ENCODE measurements at regions not wholly inside any gene's neighbourhood (a gene's known extent, or its start where the extent isn't known, plus 50 kb on each side); places are given as distances from the start of the nearest gene placed in this dataset.

- Histone ChIP-seq H3K9ac (ENCODE audit: low read length in 2 of 2) (no peak overlapping the region), H3K36me3 (ENCODE audit: control insufficient read depth in 2 of 2, insufficient read depth in 2 of 2, low read length in 2 of 2) (no peaks in the 10 kb centered on the region), H3K4me3 (ENCODE audit: low read length in 2 of 2) (no peak overlapping the region), H3K27ac (ENCODE audit: low read length) (no peak overlapping the region), H3K4me1 (ENCODE audit: control insufficient read depth, insufficient read depth, low read length) (no peaks in the 10 kb centered on the region), H3K9me3 (ENCODE audit: control insufficient read depth in 2 of 2, low read length in 2 of 2) (no peaks in the 10 kb centered on the region), H3K27me3 (ENCODE audit: control insufficient read depth in 1 of 2, insufficient read depth in 2 of 2, low read length in 2 of 2) (no peaks in the 10 kb centered on the region)
Observed at GRCh38 chr6:112991912-112992311, 644.8 kb downstream of the RFPL4B start.

GRCh38 chr6:112997421-112998085 is 650.4 kb downstream of the RFPL4B start:
- no peaks in the 10 kb centered on the region for H3K9me3 ChIP-seq (ENCODE audit: control insufficient read depth in 2 of 2, low read length in 2 of 2)
- H3K4me3 ChIP-seq (ENCODE audit: low read length in 2 of 2) = no peak overlapping the region
- H3K27me3 ChIP-seq (ENCODE audit: control insufficient read depth in 1 of 2, insufficient read depth in 2 of 2, low read length in 2 of 2) = no peaks in the 10 kb centered on the region
- H3K4me1 ChIP-seq (ENCODE audit: control insufficient read depth, insufficient read depth, low read length) = no peaks in the 10 kb centered on the region
- no peaks in the 10 kb centered on the region for H3K36me3 ChIP-seq (ENCODE audit: control insufficient read depth in 2 of 2, insufficient read depth in 2 of 2, low read length in 2 of 2)
- no peak overlapping the region for H3K27ac ChIP-seq (ENCODE audit: low read length)
- H3K9ac ChIP-seq (ENCODE audit: low read length in 2 of 2) = no peak overlapping the region

DNA sequence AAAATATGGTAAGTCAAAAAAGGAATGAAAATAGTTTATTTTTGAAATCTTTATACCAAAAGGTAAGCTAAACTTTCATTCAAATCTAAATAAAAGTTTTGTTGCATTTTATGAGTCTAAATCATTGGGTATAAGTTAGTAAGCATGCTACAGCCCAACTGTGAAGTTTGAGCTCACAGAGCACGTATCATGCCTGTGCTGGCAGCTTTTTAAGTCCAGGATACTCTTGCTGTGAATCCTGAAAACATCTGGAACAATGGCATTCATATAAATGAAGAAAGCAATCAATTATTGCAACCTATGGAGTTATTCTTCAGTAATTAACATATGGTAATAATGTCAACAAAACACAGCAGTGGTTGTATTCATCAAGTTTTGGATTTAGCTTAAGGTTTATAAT is 656.9 kb downstream of the RFPL4B start:
- Histone ChIP-seq H3K27ac (ENCODE audit: low read length) (no peak overlapping the region), H3K9me3 (ENCODE audit: control insufficient read depth in 2 of 2, low read length in 2 of 2) (no peaks in the 10 kb centered on the region), H3K36me3 (ENCODE audit: control insufficient read depth in 2 of 2, insufficient read depth in 2 of 2, low read length in 2 of 2) (no peaks in the 10 kb centered on the region), H3K9ac (ENCODE audit: low read length in 2 of 2) (no peak overlapping the region), H3K4me3 (ENCODE audit: low read length in 2 of 2) (no peak overlapping the region), H3K4me1 (ENCODE audit: control insufficient read depth, insufficient read depth, low read length) (no peaks in the 10 kb centered on the region), H3K27me3 (ENCODE audit: control insufficient read depth in 1 of 2, insufficient read depth in 2 of 2, low read length in 2 of 2) (no peaks in the 10 kb centered on the region)

DNA sequence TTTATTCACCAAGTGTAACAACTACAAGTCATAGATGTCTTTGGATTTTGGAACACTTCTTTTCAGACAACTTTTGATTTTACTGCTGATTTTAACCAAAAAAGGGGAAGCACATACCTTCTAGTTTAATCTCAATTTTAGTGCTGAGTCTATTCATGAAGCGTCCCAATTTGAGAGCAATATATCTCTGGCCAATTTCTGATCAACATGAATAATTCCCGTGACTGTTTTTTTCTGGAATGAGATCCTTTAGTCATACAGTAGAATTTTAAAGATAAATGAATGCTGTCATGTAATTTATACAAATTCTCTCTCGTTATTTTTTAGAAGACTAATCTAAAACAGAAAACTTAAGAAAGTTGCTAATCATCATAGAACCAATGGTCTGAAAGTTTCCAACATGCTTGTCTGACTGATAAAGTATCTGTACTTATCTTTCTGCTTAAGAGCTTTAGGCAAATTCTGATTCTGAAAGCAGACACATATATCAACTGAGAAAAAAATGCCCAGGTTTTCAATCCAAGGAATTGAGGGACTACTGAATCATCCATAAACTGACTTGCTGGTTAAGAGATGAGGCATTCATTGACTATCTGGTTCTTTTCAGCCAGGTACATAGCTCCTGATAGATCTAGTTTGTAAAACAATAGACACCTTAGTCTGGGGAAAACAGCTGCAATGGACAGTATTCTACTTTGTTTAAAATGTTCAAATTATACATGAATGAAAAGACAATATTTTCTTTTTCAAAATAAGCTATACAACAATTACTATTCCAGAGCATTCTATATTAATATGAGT is 657.5 kb downstream of the RFPL4B start:
- Histone ChIP-seq H3K27me3 (ENCODE audit: control insufficient read depth in 1 of 2, insufficient read depth in 2 of 2, low read length in 2 of 2) (no peaks in the 10 kb centered on the region), H3K27ac (ENCODE audit: low read length) (no peak overlapping the region), H3K9ac (ENCODE audit: low read length in 2 of 2) (no peak overlapping the region), H3K4me3 (ENCODE audit: low read length in 2 of 2) (no peak overlapping the region), H3K9me3 (ENCODE audit: control insufficient read depth in 2 of 2, low read length in 2 of 2) (no peaks in the 10 kb centered on the region), H3K36me3 (ENCODE audit: control insufficient read depth in 2 of 2, insufficient read depth in 2 of 2, low read length in 2 of 2) (no peaks in the 10 kb centered on the region), H3K4me1 (ENCODE audit: control insufficient read depth, insufficient read depth, low read length) (no peaks in the 10 kb centered on the region)

GRCh38 chr6:113006494-113006893 is 659.4 kb downstream of the RFPL4B start:
- H3K4me1 ChIP-seq (ENCODE audit: control insufficient read depth, insufficient read depth, low read length) = no peaks in the 10 kb centered on the region
- no peak overlapping the region for H3K27ac ChIP-seq (ENCODE audit: low read length)
- H3K4me3 ChIP-seq (ENCODE audit: low read length in 2 of 2) = no peak overlapping the region
- H3K9me3 ChIP-seq (ENCODE audit: control insufficient read depth in 2 of 2, low read length in 2 of 2) = no peaks in the 10 kb centered on the region
- no peak overlapping the region for H3K9ac ChIP-seq (ENCODE audit: low read length in 2 of 2)
- H3K27me3 ChIP-seq (ENCODE audit: control insufficient read depth in 1 of 2, insufficient read depth in 2 of 2, low read length in 2 of 2) = no peaks in the 10 kb centered on the region
- H3K36me3 ChIP-seq (ENCODE audit: control insufficient read depth in 2 of 2, insufficient read depth in 2 of 2, low read length in 2 of 2) = no peaks in the 10 kb centered on the region

GRCh38 chr6:113009682-113010081 is 662.6 kb downstream of the RFPL4B start:
- Histone ChIP-seq H3K4me3 (ENCODE audit: low read length in 2 of 2) (no peak overlapping the region), H3K36me3 (ENCODE audit: control insufficient read depth in 2 of 2, insufficient read depth in 2 of 2, low read length in 2 of 2) (no peaks in the 10 kb centered on the region), H3K4me1 (ENCODE audit: control insufficient read depth, insufficient read depth, low read length) (no peaks in the 10 kb centered on the region), H3K9ac (ENCODE audit: low read length in 2 of 2) (no peak overlapping the region), H3K27ac (ENCODE audit: low read length) (no peak overlapping the region), H3K9me3 (ENCODE audit: control insufficient read depth in 2 of 2, low read length in 2 of 2) (no peaks in the 10 kb centered on the region), H3K27me3 (ENCODE audit: control insufficient read depth in 1 of 2, insufficient read depth in 2 of 2, low read length in 2 of 2) (no peaks in the 10 kb centered on the region)

- H3K9me3 ChIP-seq (ENCODE audit: control insufficient read depth in 2 of 2, low read length in 2 of 2) = no peaks in the 10 kb centered on the region
- no peaks in the 10 kb centered on the region for H3K27me3 ChIP-seq (ENCODE audit: control insufficient read depth in 1 of 2, insufficient read depth in 2 of 2, low read length in 2 of 2)
- no peaks in the 10 kb centered on the region for H3K4me1 ChIP-seq (ENCODE audit: control insufficient read depth, insufficient read depth, low read length)
- H3K36me3 ChIP-seq (ENCODE audit: control insufficient read depth in 2 of 2, insufficient read depth in 2 of 2, low read length in 2 of 2) = no peaks in the 10 kb centered on the region
- H3K9ac ChIP-seq (ENCODE audit: low read length in 2 of 2) = no peak overlapping the region
- H3K27ac ChIP-seq (ENCODE audit: low read length) = no peak overlapping the region
- H3K4me3 ChIP-seq (ENCODE audit: low read length in 2 of 2) = no peak overlapping the region
Observed at GRCh38 chr6:113010196-113010989, 663.3 kb downstream of the RFPL4B start.

GRCh38 chr6:113011389-113011788 is 664.3 kb downstream of the RFPL4B start:
- H3K27ac ChIP-seq (ENCODE audit: low read length) = no peak overlapping the region

DNA sequence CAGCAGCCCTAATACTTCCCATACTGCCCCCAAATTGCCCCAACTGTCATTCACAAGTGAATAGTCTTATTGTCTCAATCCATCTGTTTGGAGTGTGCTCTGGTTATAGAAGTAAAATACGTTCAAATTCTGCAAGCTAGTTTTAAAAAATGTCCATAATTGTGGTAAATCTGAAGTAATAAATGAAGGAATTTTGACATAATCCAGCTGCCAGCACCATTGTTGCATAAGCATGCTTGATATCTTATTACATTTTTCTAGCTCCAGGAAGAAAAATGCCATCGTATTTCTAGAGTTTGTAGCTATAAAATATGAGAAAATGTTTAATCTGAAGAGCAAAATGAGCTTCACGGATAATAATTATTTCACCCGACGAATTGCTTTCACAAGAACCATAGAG is 664.7 kb downstream of the RFPL4B start:
- H3K9me3 ChIP-seq (ENCODE audit: control insufficient read depth in 2 of 2, low read length in 2 of 2) = no peaks in the 10 kb centered on the region
- no peaks in the 10 kb centered on the region for H3K36me3 ChIP-seq (ENCODE audit: control insufficient read depth in 2 of 2, insufficient read depth in 2 of 2, low read length in 2 of 2)
- no peaks in the 10 kb centered on the region for H3K27me3 ChIP-seq (ENCODE audit: control insufficient read depth in 1 of 2, insufficient read depth in 2 of 2, low read length in 2 of 2)

More at GRCh38 chr6:113011389-113011788, 664.3 kb downstream of the RFPL4B start:
- Histone ChIP-seq H3K4me1 (ENCODE audit: control insufficient read depth, insufficient read depth, low read length) (no peaks in the 10 kb centered on the region), H3K27me3 (ENCODE audit: control insufficient read depth in 1 of 2, insufficient read depth in 2 of 2, low read length in 2 of 2) (no peaks in the 10 kb centered on the region), H3K9me3 (ENCODE audit: control insufficient read depth in 2 of 2, low read length in 2 of 2) (no peaks in the 10 kb centered on the region), H3K9ac (ENCODE audit: low read length in 2 of 2) (no peak overlapping the region), H3K4me3 (ENCODE audit: low read length in 2 of 2) (no peak overlapping the region), H3K36me3 (ENCODE audit: control insufficient read depth in 2 of 2, insufficient read depth in 2 of 2, low read length in 2 of 2) (no peaks in the 10 kb centered on the region)

GRCh38 chr6:113015249-113015648 is 668.1 kb downstream of the RFPL4B start:
- Histone ChIP-seq H3K27ac (ENCODE audit: low read length) (no peak overlapping the region), H3K9me3 (ENCODE audit: control insufficient read depth in 2 of 2, low read length in 2 of 2) (no peaks in the 10 kb centered on the region), H3K9ac (ENCODE audit: low read length in 2 of 2) (no peak overlapping the region), H3K4me1 (ENCODE audit: control insufficient read depth, insufficient read depth, low read length) (no peaks in the 10 kb centered on the region), H3K27me3 (ENCODE audit: control insufficient read depth in 1 of 2, insufficient read depth in 2 of 2, low read length in 2 of 2) (no peaks in the 10 kb centered on the region), H3K36me3 (ENCODE audit: control insufficient read depth in 2 of 2, insufficient read depth in 2 of 2, low read length in 2 of 2) (no peaks in the 10 kb centered on the region), H3K4me3 (ENCODE audit: low read length in 2 of 2) (no peak overlapping the region)

More for the DNA sequence above, 664.7 kb downstream of the RFPL4B start:
- H3K27ac ChIP-seq (ENCODE audit: low read length) = no peak overlapping the region
- H3K4me3 ChIP-seq (ENCODE audit: low read length in 2 of 2) = no peak overlapping the region
- no peak overlapping the region for H3K9ac ChIP-seq (ENCODE audit: low read length in 2 of 2)
- H3K4me1 ChIP-seq (ENCODE audit: control insufficient read depth, insufficient read depth, low read length) = no peaks in the 10 kb centered on the region
